ENCODE measurements at regions not wholly inside any gene's neighbourhood (a gene's known extent, or its start where the extent isn't known, plus 50 kb on each side); places are given as distances from the start of the nearest gene placed in this dataset.

DNA sequence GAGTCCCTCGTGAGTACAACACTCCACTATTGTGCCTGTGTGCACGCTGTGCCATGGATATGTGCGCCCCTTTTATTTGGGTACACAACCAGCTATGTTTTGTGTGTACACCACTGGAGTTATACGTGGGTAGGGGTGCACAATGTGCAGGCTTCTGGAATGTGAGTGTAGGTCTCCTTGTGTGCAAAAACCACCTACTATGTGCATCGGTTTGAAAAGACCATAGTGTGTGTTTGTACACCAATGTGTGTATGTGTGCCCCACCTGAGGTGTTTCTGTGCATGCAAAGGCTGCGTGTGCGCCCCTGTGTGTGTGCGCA is 86.4 kb upstream of the ALDH1L1 start:
- no peak for DNase-seq (ENCODE audit: low spot score)
- Histone ChIP-seq H3K4me2 (peak overlapping the region; percentile 74), H3K27ac (peak overlapping the region; percentile 95)

GRCh38 chr3:126266291-126266840 is 86.0 kb upstream of the ALDH1L1 start:
- Histone ChIP-seq H3K4me2 (peak overlapping the region; percentile 74), H4K20me1 (ENCODE audit: low read depth) (no peaks in the 10 kb centered on the region), H3K27ac (no peak overlapping the region), H2AFZ (replicated peaks) (peak overlapping the region; percentile 81), H3K9ac (no peak overlapping the region), H3K36me3 (no peaks in the 10 kb centered on the region), H3K4me3 (peak overlapping the region; percentile 44), H3F3A (ENCODE audit: low read depth) (peaks cover 21% of the 10 kb centered on the region), H3K79me2 (ENCODE audit: low read depth) (no peaks in the 10 kb centered on the region), H3K9me3 (ENCODE audit: low read depth) (no peaks in the 10 kb centered on the region), H3K4me1 (peaks cover 25% of the 10 kb centered on the region), H3K27me3 (peaks cover 4% of the 10 kb centered on the region)
- H3K27me3 Mint-ChIP-seq (ENCODE audit: insufficient read depth, low read depth) = peaks cover 24% of the 10 kb centered on the region
- peaks cover 38% of the 10 kb centered on the region for H3K4me1 Mint-ChIP-seq
- peak; percentile 63 for DNase-seq (ENCODE audit: low spot score)
- no peak for TF ChIP-seq EZH2phosphoT487 (IDR thresholded peaks at IDR 0.05)
- TF ChIP-seq EZH2 (IDR thresholded peaks at IDR 0.05) = no peak
- no peak for TF ChIP-seq CTCF (IDR thresholded peaks at IDR 0.05)
- no peaks in the 10 kb centered on the region for H3K36me3 Mint-ChIP-seq
- peak overlapping the region; percentile 83 for H3K27ac Mint-ChIP-seq
- peaks cover 5% of the 10 kb centered on the region for H3K9me3 Mint-ChIP-seq
- H3K4me3 Mint-ChIP-seq = peak overlapping the region; percentile 57

More for the DNA sequence above, 86.4 kb upstream of the ALDH1L1 start:
- H3K4me3 ChIP-seq = peak overlapping the region; percentile 44
- no peaks in the 10 kb centered on the region for H3K36me3 ChIP-seq
- H3K9me3 ChIP-seq (ENCODE audit: low read depth) = no peaks in the 10 kb centered on the region
- TF ChIP-seq EZH2 (IDR thresholded peaks at IDR 0.05) = no peak
- no peak for TF ChIP-seq EZH2phosphoT487 (IDR thresholded peaks at IDR 0.05)
- no peak for TF ChIP-seq CTCF (IDR thresholded peaks at IDR 0.05)
- Mint-ChIP-seq H3K27ac (peak overlapping the region; percentile 95), H3K36me3 (no peaks in the 10 kb centered on the region), H3K9me3 (peaks cover 3% of the 10 kb centered on the region), H3K4me1 (peaks cover 34% of the 10 kb centered on the region), H3K4me3 (peak overlapping the region; percentile 83), H3K27me3 (ENCODE audit: insufficient read depth, low read depth) (peaks cover 24% of the 10 kb centered on the region)
- H2AFZ ChIP-seq (replicated peaks) = peak overlapping the region; percentile 81
- no peaks in the 10 kb centered on the region for H4K20me1 ChIP-seq (ENCODE audit: low read depth)
- peaks cover 21% of the 10 kb centered on the region for H3F3A ChIP-seq (ENCODE audit: low read depth)
- H3K4me1 ChIP-seq = peaks cover 25% of the 10 kb centered on the region
- peak overlapping the region; percentile 3 for H3K9ac ChIP-seq
- H3K79me2 ChIP-seq (ENCODE audit: low read depth) = no peaks in the 10 kb centered on the region
- H3K27me3 ChIP-seq = peaks cover 4% of the 10 kb centered on the region

DNA sequence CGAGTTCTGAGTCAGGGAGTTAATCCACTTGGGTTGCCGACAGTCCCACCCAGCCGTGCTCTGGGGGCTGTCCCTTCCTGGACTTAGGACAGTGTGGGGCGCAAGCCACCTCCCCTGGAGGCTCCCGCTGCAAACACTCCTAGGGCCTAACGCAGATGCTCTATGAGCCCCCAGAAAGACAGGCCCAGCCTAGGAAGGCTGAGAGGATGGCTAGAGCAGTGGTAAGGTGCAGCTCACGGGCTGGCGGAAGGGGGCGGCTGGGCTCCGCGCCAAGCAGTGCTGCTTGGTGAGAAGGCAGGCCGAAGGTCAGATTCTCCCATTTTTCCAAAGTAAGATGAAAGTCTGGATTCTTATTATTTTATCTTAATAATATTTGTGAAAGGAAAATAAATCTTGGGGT is 84.6 kb upstream of the ALDH1L1 start:
- no peak overlapping the region for H3K27ac Mint-ChIP-seq
- no peak overlapping the region for H3K4me2 ChIP-seq
- H3F3A ChIP-seq (ENCODE audit: low read depth) = peaks cover 21% of the 10 kb centered on the region
- H3K4me3 ChIP-seq = no peak overlapping the region
- DNase-seq (ENCODE audit: low spot score) = no peak
- H3K27ac ChIP-seq = no peak overlapping the region
- H3K27me3 ChIP-seq = peaks cover 4% of the 10 kb centered on the region
- TF ChIP-seq EZH2phosphoT487 (IDR thresholded peaks at IDR 0.05) = no peak
- TF ChIP-seq CTCF (IDR thresholded peaks at IDR 0.05) = no peak
- TF ChIP-seq EZH2 (IDR thresholded peaks at IDR 0.05) = no peak
- no peak overlapping the region for H3K9ac ChIP-seq
- no peaks in the 10 kb centered on the region for H3K79me2 ChIP-seq (ENCODE audit: low read depth)
- H4K20me1 ChIP-seq (ENCODE audit: low read depth) = no peaks in the 10 kb centered on the region
- peaks cover 5% of the 10 kb centered on the region for H3K9me3 Mint-ChIP-seq
- H3K27me3 Mint-ChIP-seq (ENCODE audit: insufficient read depth, low read depth) = peaks cover 24% of the 10 kb centered on the region
- H3K4me1 Mint-ChIP-seq = peaks cover 45% of the 10 kb centered on the region
- H3K4me3 Mint-ChIP-seq = no peak overlapping the region
- no peaks in the 10 kb centered on the region for H3K36me3 ChIP-seq
- no peak overlapping the region for H2AFZ ChIP-seq (replicated peaks)
- H3K4me1 ChIP-seq = peaks cover 26% of the 10 kb centered on the region
- no peaks in the 10 kb centered on the region for H3K9me3 ChIP-seq (ENCODE audit: low read depth)
- no peaks in the 10 kb centered on the region for H3K36me3 Mint-ChIP-seq
